ENCODE measurements at regions not wholly inside any gene's neighbourhood (a gene's known extent, or its start where the extent isn't known, plus 50 kb on each side); places are given as distances from the start of the nearest gene placed in this dataset.

DNA sequence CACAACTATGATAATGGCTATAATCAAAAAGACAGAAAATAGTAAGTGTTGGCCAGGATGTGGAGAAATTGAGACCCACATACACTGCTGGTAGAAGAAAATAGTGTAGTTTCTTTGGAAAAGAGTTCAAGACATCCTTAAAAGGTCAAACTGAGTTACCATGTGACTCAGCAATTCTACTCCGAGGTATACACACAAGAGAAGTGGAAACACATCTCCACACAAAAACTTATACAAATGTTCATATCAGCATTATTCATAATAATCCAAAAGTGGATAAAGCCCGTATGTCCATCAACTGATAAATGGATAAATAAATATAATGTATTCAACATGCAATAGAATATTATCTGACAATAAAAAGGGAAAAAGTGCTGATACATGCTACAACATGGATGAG lies 532.2 kb downstream of the NR2F1-AS1 start:
- Histone ChIP-seq H2AFZ (ENCODE audit: low read length) (no peak overlapping the region), H3K4me2 (ENCODE audit: low read length) (no peak overlapping the region), H3F3A (ENCODE audit: insufficient read depth, low read length) (no peaks in the 10 kb centered on the region), H3K36me3 (ENCODE audit: insufficient read depth, low read length) (no peaks in the 10 kb centered on the region), H4K20me1 (ENCODE audit: insufficient read depth, low read length) (no peaks in the 10 kb centered on the region), H3K27me3 (ENCODE audit: insufficient read depth, low read length) (no peaks in the 10 kb centered on the region), H3K9me2 (ENCODE audit: low read depth, low read length) (no peaks in the 10 kb centered on the region), H3K4me3 (ENCODE audit: low read depth, low read length, poor library complexity, severe bottlenecking) (no peak overlapping the region), H3K4me1 (ENCODE audit: insufficient read depth, low read length, severe bottlenecking) (no peaks in the 10 kb centered on the region), H3K79me2 (ENCODE audit: insufficient read depth, low read length) (no peaks in the 10 kb centered on the region), H3K27ac (ENCODE audit: low read depth, low read length, poor library complexity, severe bottlenecking) (no peak overlapping the region), H3K9ac (ENCODE audit: low read length) (no peak overlapping the region), H3K9me3 (ENCODE audit: low read length) (no peaks in the 10 kb centered on the region)
- TF ChIP-seq, protein P1, sequence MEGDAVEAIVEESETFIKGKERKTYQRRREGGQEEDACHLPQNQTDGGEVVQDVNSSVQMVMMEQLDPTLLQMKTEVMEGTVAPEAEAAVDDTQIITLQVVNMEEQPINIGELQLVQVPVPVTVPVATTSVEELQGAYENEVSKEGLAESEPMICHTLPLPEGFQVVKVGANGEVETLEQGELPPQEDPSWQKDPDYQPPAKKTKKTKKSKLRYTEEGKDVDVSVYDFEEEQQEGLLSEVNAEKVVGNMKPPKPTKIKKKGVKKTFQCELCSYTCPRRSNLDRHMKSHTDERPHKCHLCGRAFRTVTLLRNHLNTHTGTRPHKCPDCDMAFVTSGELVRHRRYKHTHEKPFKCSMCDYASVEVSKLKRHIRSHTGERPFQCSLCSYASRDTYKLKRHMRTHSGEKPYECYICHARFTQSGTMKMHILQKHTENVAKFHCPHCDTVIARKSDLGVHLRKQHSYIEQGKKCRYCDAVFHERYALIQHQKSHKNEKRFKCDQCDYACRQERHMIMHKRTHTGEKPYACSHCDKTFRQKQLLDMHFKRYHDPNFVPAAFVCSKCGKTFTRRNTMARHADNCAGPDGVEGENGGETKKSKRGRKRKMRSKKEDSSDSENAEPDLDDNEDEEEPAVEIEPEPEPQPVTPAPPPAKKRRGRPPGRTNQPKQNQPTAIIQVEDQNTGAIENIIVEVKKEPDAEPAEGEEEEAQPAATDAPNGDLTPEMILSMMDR (IDR thresholded peaks at IDR 0.05; ENCODE audit: low read length), result no peak
- TF ChIP-seq EZH2 (IDR thresholded peaks at IDR 0.05; ENCODE audit: borderline replicate concordance, low read length), result no peak

DNA sequence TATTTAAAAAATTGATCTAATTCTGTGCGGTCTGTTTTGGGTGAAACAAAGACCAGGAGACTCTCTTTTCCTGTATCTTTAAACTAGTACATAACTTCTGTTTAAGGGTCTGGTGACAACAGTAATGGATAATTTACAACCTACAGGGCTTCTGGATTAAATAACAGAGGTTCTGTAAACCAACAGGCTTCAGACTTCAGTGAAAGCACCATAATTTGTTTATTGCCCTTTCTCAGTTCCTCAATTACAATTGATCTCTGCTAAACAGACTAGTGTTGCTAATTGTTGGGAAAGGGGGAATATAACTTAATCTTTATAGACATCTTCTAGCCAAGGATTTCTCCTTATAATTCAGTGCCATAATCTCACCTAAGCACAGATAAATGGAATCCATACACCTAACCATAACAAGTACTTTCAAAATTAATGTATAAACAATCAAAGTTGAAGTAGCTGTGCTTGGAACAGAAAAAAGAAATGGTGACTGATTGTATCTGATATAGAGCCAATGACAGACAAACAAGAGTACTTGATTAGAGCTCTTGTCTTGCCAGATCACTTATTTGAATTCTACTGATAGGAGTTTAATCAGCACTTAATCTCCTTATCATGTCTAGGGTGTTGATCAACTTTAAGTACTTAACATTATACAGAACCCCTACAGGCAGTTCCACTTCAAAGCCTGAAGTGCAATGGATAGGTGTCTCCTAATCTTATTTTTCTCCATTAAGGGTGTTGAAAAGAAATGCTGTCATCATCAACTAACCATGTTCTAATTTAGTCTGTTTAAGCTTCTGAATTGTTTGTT lies 536.0 kb downstream of the NR2F1-AS1 start:
- Histone ChIP-seq H3K4me2 (ENCODE audit: low read length) (no peak overlapping the region), H3F3A (ENCODE audit: insufficient read depth, low read length) (no peaks in the 10 kb centered on the region), H3K4me1 (ENCODE audit: insufficient read depth, low read length, severe bottlenecking) (no peaks in the 10 kb centered on the region), H3K36me3 (ENCODE audit: insufficient read depth, low read length) (no peaks in the 10 kb centered on the region), H3K9ac (ENCODE audit: low read length) (no peak overlapping the region), H3K9me2 (ENCODE audit: low read depth, low read length) (no peaks in the 10 kb centered on the region), H3K9me3 (ENCODE audit: low read length) (no peaks in the 10 kb centered on the region), H3K4me3 (ENCODE audit: low read depth, low read length, poor library complexity, severe bottlenecking) (no peak overlapping the region), H3K27me3 (ENCODE audit: insufficient read depth, low read length) (no peaks in the 10 kb centered on the region), H2AFZ (ENCODE audit: low read length) (no peak overlapping the region), H3K27ac (ENCODE audit: low read depth, low read length, poor library complexity, severe bottlenecking) (no peak overlapping the region), H3K79me2 (ENCODE audit: insufficient read depth, low read length) (no peaks in the 10 kb centered on the region), H4K20me1 (ENCODE audit: insufficient read depth, low read length) (no peaks in the 10 kb centered on the region)
- TF ChIP-seq EZH2 (IDR thresholded peaks at IDR 0.05; ENCODE audit: borderline replicate concordance, low read length), result no peak

- TF ChIP-seq, protein P1 (IDR thresholded peaks at IDR 0.05; ENCODE audit: low read length), result no peak
- TF ChIP-seq EZH2 (IDR thresholded peaks at IDR 0.05; ENCODE audit: borderline replicate concordance, low read length), result no peak
- Histone ChIP-seq H4K20me1 (ENCODE audit: insufficient read depth, low read length) (no peaks in the 10 kb centered on the region), H3K36me3 (ENCODE audit: insufficient read depth, low read length) (no peaks in the 10 kb centered on the region), H2AFZ (ENCODE audit: low read length) (no peak overlapping the region), H3K4me1 (ENCODE audit: insufficient read depth, low read length, severe bottlenecking) (no peaks in the 10 kb centered on the region), H3K9me2 (ENCODE audit: low read depth, low read length) (no peaks in the 10 kb centered on the region), H3K27me3 (ENCODE audit: insufficient read depth, low read length) (no peaks in the 10 kb centered on the region), H3K79me2 (ENCODE audit: insufficient read depth, low read length) (no peaks in the 10 kb centered on the region), H3K9ac (ENCODE audit: low read length) (no peak overlapping the region), H3K4me2 (ENCODE audit: low read length) (no peak overlapping the region), H3K27ac (ENCODE audit: low read depth, low read length, poor library complexity, severe bottlenecking) (no peak overlapping the region), H3K4me3 (ENCODE audit: low read depth, low read length, poor library complexity, severe bottlenecking) (no peak overlapping the region), H3F3A (ENCODE audit: insufficient read depth, low read length) (no peaks in the 10 kb centered on the region), H3K9me3 (ENCODE audit: low read length) (no peaks in the 10 kb centered on the region)
These were observed 541.1 kb downstream of the NR2F1-AS1 start for GRCh38 chr5:93039888-93040287.

Measured in OCI-LY1 (cell line).